Ectodermal cell (in vitro differentiated cells): ENCODE measurements at regions not wholly inside any gene's neighbourhood (a gene's known extent, or its start where the extent isn't known, plus 50 kb on each side); places are given as distances from the start of the nearest gene placed in this dataset.
"Not testable (repeated sequence)": the region's sequence is repeated elsewhere in the genome, so short reads cannot be mapped to it uniquely, and the experiment has no call there.

Experiments used
- H3K27ac ChIP-seq: 2 replicates; pipeline ENCODE4 v1.7.0; 2013; ENCODE audit warnings: mild to moderate bottlenecking, low read depth, low read length; ENCODE audit not compliant: insufficient read depth, poor library complexity, severe bottlenecking
- H3K27me3 ChIP-seq: 2 replicates; pipeline ENCODE4 v1.7.0; 2013; ENCODE audit warnings: mild to moderate bottlenecking, low read length; ENCODE audit not compliant: insufficient read depth, control insufficient read depth, poor library complexity, severe bottlenecking
- H3K36me3 ChIP-seq: one replicate; pipeline ENCODE4 v1.7.0; 2013; ENCODE audit warnings: low read length; ENCODE audit not compliant: control insufficient read depth, insufficient read depth
- H3K4me1 ChIP-seq: one replicate; pipeline ENCODE4 v1.7.0; 2013; ENCODE audit warnings: low read length; ENCODE audit not compliant: control insufficient read depth, insufficient read depth
- H3K4me3 ChIP-seq: 2 replicates; pipeline ENCODE4 v1.7.0; 2013; ENCODE audit warnings: low read depth, low read length, control low read depth; ENCODE audit not compliant: insufficient read depth
- H3K9me3 ChIP-seq: 2 replicates; pipeline ENCODE4 v1.7.0; 2013; ENCODE audit warnings: mild to moderate bottlenecking, low read length, moderate library complexity; ENCODE audit not compliant: control insufficient read depth
- WGBS, 2 experiments: methylation state at CpG; one replicate each; pipeline ENCODE4 v1.1.7; 2013; ENCODE audit warnings: missing lambda C conversion rate in 2 of 2; 5-methylcytosine and 5-hydroxymethylcytosine counted together

- Histone ChIP-seq H3K27ac (no peak overlapping the region), H3K36me3 (no peaks in the 10 kb centered on the region), H3K4me1 (no peaks in the 10 kb centered on the region), H3K4me3 (no peak overlapping the region), H3K9me3 (no peaks in the 10 kb centered on the region), H3K27me3 (no peaks in the 10 kb centered on the region)
- 93 to 97% methylated on average over 2 of the region's 2 CpGs for WGBS, 2 experiments
Measured at GRCh38 chr13:79621902-79622301, 140.9 kb downstream of the NDFIP2 start.

GRCh38 chr13:79621449-79621848, 140.5 kb downstream of the NDFIP2 start:
- Histone ChIP-seq H3K4me1 (no peaks in the 10 kb centered on the region), H3K27ac (no peak overlapping the region), H3K36me3 (no peaks in the 10 kb centered on the region), H3K9me3 (no peaks in the 10 kb centered on the region), H3K4me3 (no peak overlapping the region), H3K27me3 (no peaks in the 10 kb centered on the region)
- 86 to 100% methylated on average over 1 of the region's 1 CpG for WGBS, 2 experiments

GRCh38 chr13:79614250-79614918, 133.4 kb downstream of the NDFIP2 start:
- H3K27ac ChIP-seq = no peak overlapping the region
- H3K4me1 ChIP-seq = no peaks in the 10 kb centered on the region
- no peaks in the 10 kb centered on the region for H3K9me3 ChIP-seq
- no peak overlapping the region for H3K4me3 ChIP-seq
- H3K36me3 ChIP-seq = no peaks in the 10 kb centered on the region
- H3K27me3 ChIP-seq = no peaks in the 10 kb centered on the region

- Histone ChIP-seq H3K9me3 (no peaks in the 10 kb centered on the region), H3K36me3 (no peaks in the 10 kb centered on the region), H3K4me1 (no peaks in the 10 kb centered on the region), H3K27ac (no peak overlapping the region), H3K4me3 (no peak overlapping the region), H3K27me3 (no peaks in the 10 kb centered on the region)
- 85 to 88% methylated on average over 2 of the region's 2 CpGs for WGBS, 2 experiments
Measured at GRCh38 chr13:79612604-79613003, 131.6 kb downstream of the NDFIP2 start.

GRCh38 chr13:79607895-79608294, 126.9 kb downstream of the NDFIP2 start:
- not testable (repeated sequence) for H3K4me1 ChIP-seq, H3K27me3 ChIP-seq, H3K9me3 ChIP-seq, H3K36me3 ChIP-seq, H3K27ac ChIP-seq, H3K4me3 ChIP-seq
